ENCODE measurements at regions not wholly inside any gene's neighbourhood (a gene's known extent, or its start where the extent isn't known, plus 50 kb on each side); places are given as distances from the start of the nearest gene placed in this dataset.

DNA sequence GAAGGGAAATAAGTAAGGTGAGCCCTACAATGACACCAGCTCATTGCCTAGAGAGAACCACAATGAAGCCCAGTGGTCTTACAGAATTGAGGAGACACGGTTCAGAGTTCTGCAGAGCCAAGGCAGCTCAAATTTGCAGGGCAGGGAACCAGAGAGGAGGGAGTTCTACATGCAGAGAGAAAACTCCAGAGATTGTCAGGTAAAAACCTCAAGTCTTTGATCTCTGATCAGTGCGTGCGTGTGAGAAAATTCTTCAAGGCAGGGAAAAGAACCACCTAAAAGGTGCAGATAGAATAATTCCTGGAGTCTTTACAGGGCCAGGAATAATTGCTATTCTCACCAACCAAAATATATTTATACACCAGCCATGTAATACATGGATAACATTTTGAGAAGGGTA is 88.0 kb upstream of the SNRK start:
- no peak overlapping the region for H3K27ac ChIP-seq (replicated peaks)

DNA sequence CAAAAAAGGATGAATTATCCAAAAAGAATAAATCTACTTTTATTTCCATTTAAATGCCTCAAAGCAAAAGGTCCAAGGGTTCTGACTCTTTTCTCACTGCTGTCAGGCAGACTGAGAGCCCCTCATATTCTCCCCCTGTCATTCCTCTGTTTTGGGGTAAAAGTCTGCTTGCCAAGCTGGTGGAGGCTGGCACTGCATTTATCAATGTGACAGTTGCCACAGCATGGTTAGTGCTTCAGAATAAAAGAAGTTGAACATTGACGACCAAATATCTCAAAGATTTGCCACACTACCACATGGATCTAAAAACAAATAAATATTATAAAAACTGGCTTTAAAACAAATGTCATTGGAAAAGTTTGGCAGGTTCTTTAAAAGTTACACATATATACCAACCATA is 89.2 kb upstream of the SNRK start:
- H3K4me3 ChIP-seq (replicated peaks; ENCODE audit: insufficient read depth, low read length): no peak overlapping the region
- no peak overlapping the region for H3K27ac ChIP-seq (replicated peaks)
- DNase-seq (ENCODE audit: low read depth in 1 of 2, low spot score in 1 of 2): no peak
- H3K27me3 ChIP-seq (ENCODE audit: insufficient read depth, poor library complexity, severe bottlenecking): no peaks in the 10 kb centered on the region
- TF ChIP-seq GABPA (IDR thresholded peaks at IDR 0.05; ENCODE audit: low read depth) (no peak), POLR2AphosphoS5 (IDR thresholded peaks at IDR 0.05; ENCODE audit: low read depth) (no peak), SPI1 (IDR thresholded peaks at IDR 0.05; ENCODE audit: borderline replicate concordance, low read depth) (no peak), REST (IDR thresholded peaks at IDR 0.05; ENCODE audit: insufficient replicate concordance, low read depth) (no peak)
- TF ChIP-seq, protein P1, sequence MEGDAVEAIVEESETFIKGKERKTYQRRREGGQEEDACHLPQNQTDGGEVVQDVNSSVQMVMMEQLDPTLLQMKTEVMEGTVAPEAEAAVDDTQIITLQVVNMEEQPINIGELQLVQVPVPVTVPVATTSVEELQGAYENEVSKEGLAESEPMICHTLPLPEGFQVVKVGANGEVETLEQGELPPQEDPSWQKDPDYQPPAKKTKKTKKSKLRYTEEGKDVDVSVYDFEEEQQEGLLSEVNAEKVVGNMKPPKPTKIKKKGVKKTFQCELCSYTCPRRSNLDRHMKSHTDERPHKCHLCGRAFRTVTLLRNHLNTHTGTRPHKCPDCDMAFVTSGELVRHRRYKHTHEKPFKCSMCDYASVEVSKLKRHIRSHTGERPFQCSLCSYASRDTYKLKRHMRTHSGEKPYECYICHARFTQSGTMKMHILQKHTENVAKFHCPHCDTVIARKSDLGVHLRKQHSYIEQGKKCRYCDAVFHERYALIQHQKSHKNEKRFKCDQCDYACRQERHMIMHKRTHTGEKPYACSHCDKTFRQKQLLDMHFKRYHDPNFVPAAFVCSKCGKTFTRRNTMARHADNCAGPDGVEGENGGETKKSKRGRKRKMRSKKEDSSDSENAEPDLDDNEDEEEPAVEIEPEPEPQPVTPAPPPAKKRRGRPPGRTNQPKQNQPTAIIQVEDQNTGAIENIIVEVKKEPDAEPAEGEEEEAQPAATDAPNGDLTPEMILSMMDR (IDR thresholded peaks at IDR 0.05; ENCODE audit: insufficient read depth, low read length): no peak

More for the DNA sequence above, 88.0 kb upstream of the SNRK start:
- DNase-seq (ENCODE audit: low read depth in 1 of 2, low spot score in 1 of 2): no peak
- Histone ChIP-seq H3K4me3 (replicated peaks; ENCODE audit: insufficient read depth, low read length) (no peak overlapping the region), H3K27me3 (ENCODE audit: insufficient read depth, poor library complexity, severe bottlenecking) (no peaks in the 10 kb centered on the region)
- TF ChIP-seq SPI1 (IDR thresholded peaks at IDR 0.05; ENCODE audit: borderline replicate concordance, low read depth) (no peak), POLR2AphosphoS5 (IDR thresholded peaks at IDR 0.05; ENCODE audit: low read depth) (no peak), GABPA (IDR thresholded peaks at IDR 0.05; ENCODE audit: low read depth) (no peak), REST (IDR thresholded peaks at IDR 0.05; ENCODE audit: insufficient replicate concordance, low read depth) (no peak)
- TF ChIP-seq, protein P1 (IDR thresholded peaks at IDR 0.05; ENCODE audit: insufficient read depth, low read length): no peak

DNA sequence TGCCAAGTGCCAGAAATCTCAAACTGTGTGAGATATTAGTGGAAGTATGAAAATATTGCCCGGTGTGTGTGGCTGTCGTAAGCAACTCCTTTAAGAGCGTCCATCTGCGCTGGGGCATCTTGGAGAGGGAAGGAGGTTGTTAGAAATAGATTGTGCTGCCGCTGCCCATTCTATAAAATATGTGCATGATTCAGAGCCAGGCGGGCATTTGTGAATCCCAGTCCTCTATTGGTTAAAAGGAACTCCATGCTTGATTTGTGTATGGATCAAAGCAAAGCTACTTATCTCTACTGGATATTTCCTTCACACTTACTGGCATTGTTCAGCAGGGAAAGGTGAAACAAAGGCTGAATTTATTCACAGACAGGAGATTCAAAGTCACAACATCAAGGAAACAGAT is 89.6 kb upstream of the SNRK start:
- no peak overlapping the region for H3K4me3 ChIP-seq (replicated peaks; ENCODE audit: insufficient read depth, low read length)
- no peaks in the 10 kb centered on the region for H3K27me3 ChIP-seq (ENCODE audit: insufficient read depth, poor library complexity, severe bottlenecking)
- TF ChIP-seq SPI1 (IDR thresholded peaks at IDR 0.05; ENCODE audit: borderline replicate concordance, low read depth): no peak
- no peak for TF ChIP-seq REST (IDR thresholded peaks at IDR 0.05; ENCODE audit: insufficient replicate concordance, low read depth)
- TF ChIP-seq POLR2AphosphoS5 (IDR thresholded peaks at IDR 0.05; ENCODE audit: low read depth): no peak
- TF ChIP-seq, protein P1 (IDR thresholded peaks at IDR 0.05; ENCODE audit: insufficient read depth, low read length): no peak
- TF ChIP-seq GABPA (IDR thresholded peaks at IDR 0.05; ENCODE audit: low read depth): no peak
- no peak overlapping the region for H3K27ac ChIP-seq (replicated peaks)
- no peak for DNase-seq (ENCODE audit: low read depth in 1 of 2, low spot score in 1 of 2)

All from HL-60 (cell line).